IMR-90 (cell line): ENCODE measurements at regions not wholly inside any gene's neighbourhood (a gene's known extent, or its start where the extent isn't known, plus 50 kb on each side); places are given as distances from the start of the nearest gene placed in this dataset.

Source experiments
- ATAC-seq: fragments of 200-7000 bp; cut with Tn5 transposase; 2 replicates; pipeline ENCODE4 v1.9.1; 2020; ENCODE audit warnings: low read depth, mild to moderate bottlenecking, moderate library complexity
- BruUV-seq: library from RNA; stranded (reverse); fragments of 400-500 nt; replicated peaks from 2 replicates; lab custom pipeline; 2021; lab: Mats Ljungman, UMichigan
- CTCF ChIA-PET: fragments of 300-600 bp; formaldehyde crosslinking; extraction: SDS; loops from one replicate; lab custom pipeline; 2021; ENCODE audit warnings: antibody characterized with exemption; lab: Yijun Ruan, JAX
- POLR2A ChIA-PET: fragments of 300-600 bp; sonication (Branson Sonifier 250); formaldehyde crosslinking; loops from one replicate; lab custom pipeline; 2022; ENCODE audit warnings: antibody characterized with exemption; ENCODE audit not compliant: unreplicated experiment; lab: Charles Lee
- DNase-seq: peaks from one replicate; pipeline ENCODE4 v3.0.0; 2013
- H2AFZ ChIP-seq: replicated peaks from 2 replicates; pipeline ENCODE3; 2013; ENCODE audit warnings: low read length, mild to moderate bottlenecking; ENCODE audit not compliant: poor library complexity
- H2AK5ac ChIP-seq: 2 replicates; pipeline ENCODE4 v1.6.1; 2013; ENCODE audit warnings: low read depth, low read length, inconsistent platforms
- H2AK9ac ChIP-seq: replicated peaks from 2 replicates; pipeline ENCODE3; 2013; ENCODE audit warnings: mild to moderate bottlenecking, low read depth, low read length, moderate library complexity; ENCODE audit not compliant: poor library complexity
- H2BK120ac ChIP-seq: 2 replicates; pipeline ENCODE4 v1.6.1; 2013; ENCODE audit warnings: low read depth, low read length, inconsistent platforms
- H2BK15ac ChIP-seq: 3 replicates; pipeline ENCODE4 v1.6.1; 2013; ENCODE audit warnings: low read depth, low read length, inconsistent platforms
- H2BK20ac ChIP-seq: 2 replicates; pipeline ENCODE4 v1.6.1; 2013; ENCODE audit warnings: low read depth, mild to moderate bottlenecking, inconsistent platforms, low read length, moderate library complexity
- H2BK5ac ChIP-seq: 2 replicates; pipeline ENCODE4 v1.6.1; 2013; ENCODE audit warnings: mild to moderate bottlenecking, low read depth, low read length, inconsistent platforms; ENCODE audit not compliant: poor library complexity, severe bottlenecking
- H3K14ac ChIP-seq: replicated peaks from 2 replicates; pipeline ENCODE4 v1.6.1; 2013; ENCODE audit warnings: low read depth, low read length, inconsistent platforms
- H3K18ac ChIP-seq: 2 replicates; pipeline ENCODE4 v1.6.1; 2013; ENCODE audit warnings: low read depth, low read length, control low read depth
- H3K23ac ChIP-seq: 2 replicates; pipeline ENCODE4 v1.6.1; 2013; ENCODE audit warnings: low read depth, low read length, inconsistent platforms
- H3K27ac ChIP-seq: 2 replicates; pipeline ENCODE4 v1.5.1; 2013; ENCODE audit warnings: mild to moderate bottlenecking, control low read depth, low read length; ENCODE audit not compliant: insufficient read depth
- H3K27me3 ChIP-seq: 2 replicates; pipeline ENCODE4 v1.6.1; 2013; ENCODE audit warnings: low read length; ENCODE audit not compliant: control insufficient read depth, insufficient read depth
- H3K36me3 ChIP-seq: 2 replicates; pipeline ENCODE4 v1.6.1; 2013; ENCODE audit warnings: low read length, mixed read lengths; ENCODE audit not compliant: control insufficient read depth, insufficient read depth
- H3K4ac ChIP-seq: 2 replicates; pipeline ENCODE4 v1.6.1; 2013; ENCODE audit warnings: low read depth, low read length, inconsistent platforms
- H3K4me1 ChIP-seq: 2 replicates; pipeline ENCODE4 v1.6.1; 2013; ENCODE audit warnings: low read length, mixed read lengths; ENCODE audit not compliant: control insufficient read depth, insufficient read depth
- H3K4me2 ChIP-seq: 2 replicates; pipeline ENCODE4 v1.6.1; 2013; ENCODE audit warnings: low read depth, mild to moderate bottlenecking, control low read depth, low read length, moderate library complexity
- H3K4me3 ChIP-seq: 2 replicates; pipeline ENCODE4 v1.5.1; 2013; ENCODE audit warnings: low read depth, mild to moderate bottlenecking, control low read depth, low read length, moderate library complexity; ENCODE audit not compliant: insufficient read depth
- H3K56ac ChIP-seq: 2 replicates; pipeline ENCODE4 v1.6.1; 2013; ENCODE audit warnings: low read length, inconsistent platforms; ENCODE audit not compliant: insufficient read depth; ENCODE audit errors: extremely low read depth
- H3K79me1 ChIP-seq, 2 experiments: 2 replicates each; pipeline ENCODE4 v1.6.1; 2013; ENCODE audit warnings: low read length in 2 of 2, inconsistent platforms in 1 of 2, low read depth in 1 of 2
- H3K9ac ChIP-seq: 2 replicates; pipeline ENCODE4 v1.6.1; 2013; ENCODE audit warnings: low read depth, low read length, control low read depth
- H3K9me1 ChIP-seq: 2 replicates; pipeline ENCODE4 v1.6.1; 2013; ENCODE audit warnings: low read length, inconsistent platforms; ENCODE audit not compliant: insufficient read depth
- H3K9me3 ChIP-seq: 2 replicates; pipeline ENCODE4 v1.6.1; 2013; ENCODE audit warnings: low read length; ENCODE audit not compliant: control insufficient read depth, insufficient read depth
- H4K20me1 ChIP-seq: 2 replicates; pipeline ENCODE4 v1.6.1; 2013; ENCODE audit warnings: low read length, inconsistent platforms; ENCODE audit not compliant: insufficient read depth
- H4K5ac ChIP-seq: 2 replicates; pipeline ENCODE4 v1.6.1; 2013; ENCODE audit warnings: mild to moderate bottlenecking, low read depth, low read length, control low read depth
- H4K8ac ChIP-seq, 2 experiments: 2 replicates each; pipeline ENCODE4 v1.6.1; 2013; ENCODE audit warnings: low read depth in 2 of 2, low read length in 2 of 2, control low read depth in 1 of 2, inconsistent platforms in 1 of 2
- H4K91ac ChIP-seq: 2 replicates; pipeline ENCODE4 v1.6.1; 2013; ENCODE audit warnings: low read depth, low read length, inconsistent platforms; ENCODE audit not compliant: insufficient read depth
- FOS ChIP-seq: fragments of 150-350 bp; IDR thresholded peaks from 2 replicates; pipeline ENCODE4 v1.6.1; 2016; ENCODE audit warnings: low read depth, low read length
- MAFK ChIP-seq: IDR thresholded peaks from 2 replicates; pipeline ENCODE4 v1.6.1; 2012; ENCODE audit warnings: low read depth, low read length, improper control_type of control experiment
- MXI1 ChIP-seq: IDR thresholded peaks from 2 replicates; pipeline ENCODE4 v1.6.1; 2012; ENCODE audit warnings: low read depth, mild to moderate bottlenecking, low read length, moderate library complexity, borderline replicate concordance
- NFE2L2 ChIP-seq: fragments of 150-350 bp; IDR thresholded peaks from 2 replicates; pipeline ENCODE4 v1.6.1; 2016; ENCODE audit warnings: low read depth, mild to moderate bottlenecking, low read length
- RCOR1 ChIP-seq: IDR thresholded peaks from 2 replicates; pipeline ENCODE4 v1.6.1; 2012; ENCODE audit warnings: mild to moderate bottlenecking, low read length, improper control_type of control experiment; ENCODE audit not compliant: insufficient replicate concordance
- RFX5 ChIP-seq: IDR thresholded peaks from 2 replicates; pipeline ENCODE4 v1.8.0; 2012; ENCODE audit warnings: low read depth, mild to moderate bottlenecking, low read length, moderate library complexity
- USF2 ChIP-seq: fragments of 150-350 bp; IDR thresholded peaks from 2 replicates; pipeline ENCODE4 v1.6.1; 2017; ENCODE audit warnings: mild to moderate bottlenecking, antibody characterized with exemption, low read length, low read depth
- WGBS, 2 experiments: methylation state at CpG; one replicate each; pipeline versions ENCODE4 v1.1.5 to v1.1.7; 2013; ENCODE audit warnings: missing lambda C conversion rate in 2 of 2; ENCODE audit not compliant: insufficient read length in 1 of 2; ENCODE audit errors: extremely low coverage in 2 of 2; 5-methylcytosine and 5-hydroxymethylcytosine counted together
- dilution Hi-C: fragments of 300-500 bp; cut with HindIII; formaldehyde crosslinking; loops from one replicate; pipeline ENCODE4 v1.14.3; 2018; ENCODE audit warnings: low sequenced_read_pairs; ENCODE audit not compliant: unreplicated experiment
- in situ Hi-C: fragments of 300-500 bp; cut with MboI; formaldehyde crosslinking; loops from 3 replicates; pipeline ENCODE4 v1.14.3; 2019; ENCODE audit warnings: low sequenced_read_pairs, inconsistent platforms, mixed read lengths
- intact Hi-C: fragments of 100-400 bp; cut with micrococcal nuclease; formaldehyde crosslinking; loops from 2 replicates; pipeline ENCODE4 v1.10.0; 2022

GRCh38 chr9:99389087-99390033 is 167.3 kb downstream of the SEC61B start:
- intact Hi-C loops (no loop called here), dilution Hi-C loops (no loop called here), in situ Hi-C loops (no loop called here)
- H3K4me2 ChIP-seq: no peak overlapping the region
- H4K91ac ChIP-seq: no peak overlapping the region
- H3K36me3 ChIP-seq: no peaks in the 10 kb centered on the region
- no peak overlapping the region for H4K8ac ChIP-seq
- H3K9me3 ChIP-seq: no peaks in the 10 kb centered on the region
- no peak overlapping the region for H2AK9ac ChIP-seq
- H4K20me1 ChIP-seq: no peaks in the 10 kb centered on the region
- H2AK5ac ChIP-seq: peak overlapping the region; percentile 9; the same call in 1 of the 2 replicates
- POLR2A ChIA-PET: no interaction called here
- no peaks in the 10 kb centered on the region for H3K79me1 ChIP-seq
- no peak overlapping the region for H2BK20ac ChIP-seq
- H2BK120ac ChIP-seq: no peak overlapping the region
- H3K9me1 ChIP-seq: peaks cover 7% of the 10 kb centered on the region
- 0 out of 2 replicates have a peak, but pooled peaks cover 2% of the 10 kb centered on the region for H3K27me3 ChIP-seq
- no peak for ATAC-seq
- H2AFZ ChIP-seq: peak overlapping the region; percentile 47
- no peak overlapping the region for H3K27ac ChIP-seq
- H3K4ac ChIP-seq: no peak overlapping the region; the same call in 1 of the 2 replicates
- WGBS, 2 experiments: 90% methylated on average over 3 of the region's 10 CpGs; no CpG with 5 or more reads in 1 of the 2 experiments
- H3K14ac ChIP-seq: no peak overlapping the region; the same call in 1 of the 2 replicates
- no TSS peak for BruUV-seq
- no peak overlapping the region for H3K23ac ChIP-seq
- DNase-seq: peak; percentile 36
- no peak overlapping the region for H3K56ac ChIP-seq
- CTCF ChIA-PET: interaction anchor here (0.8 kb wide), 1 partner anchor 10 kb away, joined by 3 read pairs; no protein-coding TSS in a partner anchor
- H3K4me3 ChIP-seq: no peak overlapping the region
- H2BK5ac ChIP-seq: no peak overlapping the region
- H4K5ac ChIP-seq: no peak overlapping the region
- H3K9ac ChIP-seq: no peak overlapping the region
- TF ChIP-seq MXI1 (no peak), RCOR1 (no peak), MAFK (no peak), NFE2L2 (no peak), FOS (no peak), USF2 (no peak), RFX5 (no peak)
- no peak overlapping the region for H3K18ac ChIP-seq
- H3K4me1 ChIP-seq: peaks cover 14% of the 10 kb centered on the region
- H2BK15ac ChIP-seq: no peak overlapping the region
